Thyroid gland (tissue), 4 donors: ENCODE measurements at regions not wholly inside any gene's neighbourhood (a gene's known extent, or its start where the extent isn't known, plus 50 kb on each side); places are given as distances from the start of the nearest gene placed in this dataset.

ENCODE experiments used
- DNase-seq, 2 donors: peaks; one replicate each; pipeline ENCODE4 v3.0.0-alpha.2; 2019
- H3K27ac ChIP-seq, 3 donors: fragments of 200-600 bp; sonication (generic); 1 replicate in 2 of 3; 2 replicates in 1 of 3; pipeline ENCODE4 v1.5.1; 2016 to 2019; ENCODE audit warnings: mild to moderate bottlenecking in 1 of 3, moderate library complexity in 1 of 3
- H3K27me3 ChIP-seq: fragments of 200-600 bp; sonication (generic); one replicate; pipeline ENCODE4 v1.5.1; 2019
- H3K36me3 ChIP-seq, 2 donors: fragments of 200-600 bp; sonication (generic); one replicate each; pipeline ENCODE4 v1.5.1; 2016 to 2019
- H3K4me1 ChIP-seq, 2 donors: fragments of 200-600 bp; sonication (generic); one replicate each; pipeline ENCODE4 v1.5.1; 2017 to 2019
- H3K4me3 ChIP-seq, 3 donors: fragments of 200-600 bp; sonication (generic); replicated peaks in 1 of 3; 1 replicate in 2 of 3; 2 replicates in 1 of 3; pipeline ENCODE4 v1.5.1; 2016; ENCODE audit warnings: mild to moderate bottlenecking in 1 of 3
- H3K9me3 ChIP-seq: fragments of 200-600 bp; sonication (generic); one replicate; pipeline ENCODE4 v1.5.1; 2017
- POLR2A ChIP-seq, 2 donors: fragments of 450-650 bp; IDR thresholded peaks; one replicate each; pipeline ENCODE4 v1.6.1; 2017; ENCODE audit warnings: antibody characterized with exemption in 2 of 2, mild to moderate bottlenecking in 2 of 2, moderate library complexity in 1 of 2
- WGBS, 2 donors: methylation state at CpG; one replicate each; pipeline ENCODE4 v1.1.5; 2017; 5-methylcytosine and 5-hydroxymethylcytosine counted together
- intact Hi-C: fragments of 100-400 bp; cut with DNase I; formaldehyde crosslinking; loops from one replicate; pipeline ENCODE4 v1.15.1; 2023
- TF ChIP-seq, protein P1 (sequence below), 6 experiments: fragments of 200-600 bp in 3 of 6; fragments of 450-650 bp in 3 of 6; sonication (generic) in 3 of 6; IDR thresholded peaks; one replicate each; pipeline ENCODE4 v1.5.1; 2016 to 2019; ENCODE audit warnings: antibody characterized with exemption in 6 of 6, mild to moderate bottlenecking in 2 of 6, inconsistent platforms in 1 of 6, moderate library complexity in 1 of 6

DNA sequence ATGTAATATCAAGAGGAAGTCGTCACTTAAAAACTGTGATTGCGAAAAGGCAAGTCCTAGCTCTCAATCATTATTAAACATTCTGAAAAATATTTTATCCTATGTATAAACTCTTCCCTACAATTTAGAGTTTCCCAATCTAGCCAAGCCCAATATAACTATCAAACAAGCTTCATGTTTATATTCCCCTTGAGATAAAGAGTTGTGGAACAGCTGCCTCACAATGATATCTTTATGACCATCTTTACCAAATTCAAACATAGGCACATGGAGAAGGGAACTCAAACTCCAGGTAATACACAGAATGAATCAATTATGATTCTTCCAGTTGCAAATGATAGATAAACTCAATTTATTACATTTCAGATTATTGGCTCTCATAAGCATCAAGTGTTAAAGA lies 1468.7 kb downstream of the EFNA5 start:
- intact Hi-C loops, result no loop called here
- Histone ChIP-seq H3K9me3 (no peaks in the 10 kb centered on the region), H3K4me3 (no peak overlapping the region), H3K4me1 (no peaks in the 10 kb centered on the region), H3K36me3 (no peaks in the 10 kb centered on the region), H3K27ac (no peak overlapping the region), H3K27me3 (no peaks in the 10 kb centered on the region)
- no peak for DNase-seq
- TF ChIP-seq, protein P1, sequence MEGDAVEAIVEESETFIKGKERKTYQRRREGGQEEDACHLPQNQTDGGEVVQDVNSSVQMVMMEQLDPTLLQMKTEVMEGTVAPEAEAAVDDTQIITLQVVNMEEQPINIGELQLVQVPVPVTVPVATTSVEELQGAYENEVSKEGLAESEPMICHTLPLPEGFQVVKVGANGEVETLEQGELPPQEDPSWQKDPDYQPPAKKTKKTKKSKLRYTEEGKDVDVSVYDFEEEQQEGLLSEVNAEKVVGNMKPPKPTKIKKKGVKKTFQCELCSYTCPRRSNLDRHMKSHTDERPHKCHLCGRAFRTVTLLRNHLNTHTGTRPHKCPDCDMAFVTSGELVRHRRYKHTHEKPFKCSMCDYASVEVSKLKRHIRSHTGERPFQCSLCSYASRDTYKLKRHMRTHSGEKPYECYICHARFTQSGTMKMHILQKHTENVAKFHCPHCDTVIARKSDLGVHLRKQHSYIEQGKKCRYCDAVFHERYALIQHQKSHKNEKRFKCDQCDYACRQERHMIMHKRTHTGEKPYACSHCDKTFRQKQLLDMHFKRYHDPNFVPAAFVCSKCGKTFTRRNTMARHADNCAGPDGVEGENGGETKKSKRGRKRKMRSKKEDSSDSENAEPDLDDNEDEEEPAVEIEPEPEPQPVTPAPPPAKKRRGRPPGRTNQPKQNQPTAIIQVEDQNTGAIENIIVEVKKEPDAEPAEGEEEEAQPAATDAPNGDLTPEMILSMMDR (IDR thresholded peaks at IDR 0.05), result no peak
- no peak for TF ChIP-seq POLR2A (IDR thresholded peaks at IDR 0.05)
- 93 to 97% methylated on average over 2 of the region's 2 CpGs for WGBS, 2 donors

DNA sequence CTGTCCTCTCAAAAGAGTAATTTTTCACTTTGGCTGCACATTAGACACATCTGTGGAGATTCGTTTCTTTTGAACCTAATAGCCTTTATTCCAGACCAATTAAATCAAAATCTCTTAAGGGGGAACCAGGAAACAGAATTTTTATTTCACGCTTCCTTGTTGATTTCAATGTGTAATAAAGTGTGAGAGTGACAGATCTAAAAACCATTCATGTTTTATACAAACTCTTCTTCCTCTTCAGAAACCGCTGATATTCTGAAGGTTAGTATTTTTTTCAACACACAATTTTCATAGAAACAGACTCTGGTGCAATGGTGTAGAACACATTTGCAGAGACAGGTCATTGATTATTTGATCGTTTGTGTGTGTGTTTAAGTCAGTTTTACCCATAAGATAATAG lies 1469.8 kb downstream of the EFNA5 start:
- Histone ChIP-seq H3K9me3 (peaks cover 4% of the 10 kb centered on the region), H3K4me1 (no peaks in the 10 kb centered on the region), H3K4me3 (no peak overlapping the region), H3K36me3 (no peaks in the 10 kb centered on the region), H3K27ac (no peak overlapping the region), H3K27me3 (no peaks in the 10 kb centered on the region)
- intact Hi-C loops, result no loop called here
- WGBS, 2 donors, result 89% methylated on average over 4 of the region's 4 CpGs
- TF ChIP-seq, protein P1 (IDR thresholded peaks at IDR 0.05), result no peak
- TF ChIP-seq POLR2A (IDR thresholded peaks at IDR 0.05), result no peak
- no peak for DNase-seq

DNA sequence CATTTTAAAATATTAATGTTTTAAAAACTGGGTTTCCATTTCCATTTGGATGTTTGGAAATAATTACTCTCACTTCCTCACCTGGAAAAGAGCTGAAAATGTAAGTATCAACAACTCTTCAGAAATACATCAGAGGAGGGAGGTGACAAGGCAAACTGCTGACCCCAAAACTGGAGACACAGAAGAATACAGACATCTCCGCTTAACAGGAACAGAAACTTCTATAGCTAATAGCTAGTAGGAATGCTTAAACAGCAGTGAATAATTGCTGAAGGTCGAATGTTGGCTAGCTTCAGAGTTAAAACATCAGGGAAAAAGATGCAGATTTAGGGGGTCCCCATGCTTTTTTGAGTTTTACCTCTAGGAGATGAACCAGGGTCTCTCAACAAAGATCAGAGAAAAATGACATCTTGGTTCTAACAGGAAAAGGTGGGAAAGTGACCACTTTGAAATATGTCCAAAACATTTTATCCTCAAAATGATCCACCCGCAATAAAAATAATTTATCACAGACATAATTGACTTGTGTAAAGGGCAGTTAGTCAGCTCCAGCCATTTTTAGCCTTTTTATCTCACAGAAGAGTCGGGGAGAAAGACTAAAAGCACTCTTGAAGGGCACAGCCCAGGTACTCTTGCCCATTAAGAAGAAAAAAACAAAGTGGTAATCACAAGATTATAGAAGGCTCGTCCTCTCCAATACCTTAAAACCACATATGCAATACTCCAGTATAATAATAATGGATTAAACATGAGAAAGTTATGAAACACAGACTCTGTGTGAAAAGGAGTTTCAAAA lies 1474.9 kb downstream of the EFNA5 start:
- no peaks in the 10 kb centered on the region for H3K4me1 ChIP-seq
- peaks cover 4% of the 10 kb centered on the region for H3K9me3 ChIP-seq
- WGBS, 2 donors, result 68 to 72% methylated on average over 5 of the region's 5 CpGs
- no peaks in the 10 kb centered on the region for H3K36me3 ChIP-seq
- no peak overlapping the region for H3K27ac ChIP-seq
- H3K27me3 ChIP-seq, result no peaks in the 10 kb centered on the region
- TF ChIP-seq, protein P1 (IDR thresholded peaks at IDR 0.05), result no peak
- no peak for TF ChIP-seq POLR2A (IDR thresholded peaks at IDR 0.05)
- intact Hi-C loops, result no loop called here
- H3K4me3 ChIP-seq, result no peak overlapping the region
- no peak for DNase-seq

DNA sequence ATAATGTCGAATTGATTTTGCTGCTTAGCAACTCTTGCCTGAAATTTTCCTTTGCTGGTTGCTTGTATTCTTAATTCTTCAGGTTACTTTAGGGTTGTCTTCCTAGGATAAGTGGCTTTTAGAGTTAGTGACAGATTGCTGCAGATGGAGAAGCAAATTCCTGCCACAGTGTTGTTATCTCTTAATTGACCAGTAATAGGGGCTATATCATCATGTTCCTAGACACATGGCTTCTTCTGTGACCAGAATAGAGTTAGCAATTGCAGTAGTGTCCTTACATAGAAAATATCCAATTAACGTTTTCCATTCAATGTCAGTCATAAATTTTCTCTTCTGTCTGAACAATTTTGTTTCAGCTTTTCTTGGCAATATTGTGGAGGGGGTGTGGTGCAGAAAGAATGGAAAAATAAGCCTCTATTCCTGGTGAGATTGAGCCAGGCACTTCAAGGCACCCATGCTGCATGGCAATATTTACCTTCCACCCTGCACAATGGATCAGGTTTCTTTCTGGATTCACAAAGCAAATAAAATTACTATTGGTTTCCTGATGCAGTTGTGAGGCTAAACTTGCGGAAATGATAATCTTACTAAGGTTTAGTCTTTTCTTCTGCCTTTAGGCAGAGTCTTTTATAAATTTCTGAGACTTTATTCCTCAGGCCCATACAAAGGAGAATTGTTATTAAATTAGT lies 1481.5 kb downstream of the EFNA5 start:
- intact Hi-C loops, result no loop called here
- no peaks in the 10 kb centered on the region for H3K9me3 ChIP-seq
- no peaks in the 10 kb centered on the region for H3K4me1 ChIP-seq
- DNase-seq, result no peak
- no peaks in the 10 kb centered on the region for H3K36me3 ChIP-seq
- H3K27me3 ChIP-seq, result no peaks in the 10 kb centered on the region
- TF ChIP-seq, protein P1 (IDR thresholded peaks at IDR 0.05), result no peak
- no peak overlapping the region for H3K4me3 ChIP-seq
- WGBS, 2 donors, result 87 to 89% methylated on average over 3 of the region's 3 CpGs
- no peak overlapping the region for H3K27ac ChIP-seq

DNA sequence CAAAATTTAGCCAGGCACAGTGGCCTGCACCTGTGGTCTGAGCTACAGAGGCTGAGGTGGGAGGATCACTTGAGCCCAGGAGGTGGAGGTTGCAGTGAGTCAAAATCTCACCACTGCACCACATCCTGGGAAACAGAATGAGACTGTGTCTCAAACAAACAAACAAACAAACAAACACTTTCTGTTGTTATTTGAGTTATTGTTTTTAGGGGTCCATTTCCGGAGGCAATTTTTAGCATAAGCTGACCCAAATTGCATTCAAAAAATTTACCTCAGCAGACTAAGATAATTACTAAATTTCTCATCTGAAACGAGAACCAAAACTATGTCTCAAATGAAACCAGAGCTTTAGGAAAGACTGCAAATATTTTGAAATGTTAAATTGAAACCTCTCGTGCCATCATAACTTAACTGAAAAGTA lies 1485.1 kb downstream of the EFNA5 start:
- H3K4me1 ChIP-seq, result no peaks in the 10 kb centered on the region
- H3K9me3 ChIP-seq, result no peaks in the 10 kb centered on the region
- H3K36me3 ChIP-seq, result no peaks in the 10 kb centered on the region
- 94 to 97% methylated on average over 3 of the region's 3 CpGs for WGBS, 2 donors
- H3K4me3 ChIP-seq, result no peak overlapping the region
- TF ChIP-seq POLR2A (IDR thresholded peaks at IDR 0.05), result no peak
- TF ChIP-seq, protein P1 (IDR thresholded peaks at IDR 0.05), result no peak
- intact Hi-C loops, result no loop called here
- DNase-seq, result no peak
- H3K27me3 ChIP-seq, result no peaks in the 10 kb centered on the region
- no peak overlapping the region for H3K27ac ChIP-seq
